GM12878 (cell line): ENCODE measurements at regions not wholly inside any gene's neighbourhood (a gene's known extent, or its start where the extent isn't known, plus 50 kb on each side); places are given as distances from the start of the nearest gene placed in this dataset.
"Not testable (repeated sequence)": the region's sequence is repeated elsewhere in the genome, so short reads cannot be mapped to it uniquely, and the experiment has no call there.

ENCODE experiments used
- ATAC-seq: fragments of 200-7000 bp; cut with Tn5 transposase; 3 replicates; pipeline ENCODE4 v1.9.1; 2020; ENCODE audit warnings: mild to moderate bottlenecking, moderate library complexity
- BruUV-seq: library from RNA; stranded (reverse); fragments of 400-500 nt; replicated peaks from 2 replicates; lab custom pipeline; 2021; lab: Mats Ljungman, UMichigan
- CTCF ChIA-PET: fragments of 300-600 bp; sonication (Branson Sonifier 250); formaldehyde crosslinking; extraction: SDS; loops from one replicate; lab custom pipeline; 2021; ENCODE audit warnings: inconsistent platforms; lab: Yijun Ruan, JAX
- POLR2A ChIA-PET: fragments of 350-600 bp; formaldehyde crosslinking; extraction: SDS; loops from one replicate; lab custom pipeline; 2021; ENCODE audit warnings: inconsistent platforms; lab: Charles Lee
- RAD21 ChIA-PET: fragments of 300-600 bp; sonication (Branson Sonifier 250); formaldehyde crosslinking; loops from one replicate; lab custom pipeline; 2023; ENCODE audit warnings: antibody characterized with exemption; ENCODE audit not compliant: unreplicated experiment; lab: Charles Lee
- SMC1A ChIA-PET: fragments of 300-600 bp; sonication (Branson Sonifier 250); formaldehyde crosslinking; loops from one replicate; lab custom pipeline; 2023; ENCODE audit not compliant: unreplicated experiment, uncharacterized antibody; lab: Charles Lee
- DNase-seq: peaks from one replicate; pipeline ENCODE4 v3.0.0-alpha.2; 2011; ENCODE audit warnings: low read depth, low spot score
- FAIRE-seq: peaks from 3 replicates; lab custom pipeline; 2011; peaks lifted over from hg19 to GRCh38; lab: Jason Lieb, UNC
- H2AFZ ChIP-seq: 2 replicates; pipeline ENCODE4 v1.6.0; 2011; ENCODE audit warnings: low read depth, low read length, control low read depth; ENCODE audit not compliant: control insufficient read depth
- H3K27ac ChIP-seq: 2 replicates; pipeline ENCODE4 v1.5.1; 2011; ENCODE audit warnings: control low read depth; ENCODE audit not compliant: control insufficient read depth, insufficient read depth
- H3K27me3 ChIP-seq, 2 experiments: replicated peaks in 1 of 2; 2 replicates each; pipeline versions ENCODE4 v1.6.0 to v1.6.1; 2011; ENCODE audit warnings: low read length in 1 of 2; ENCODE audit not compliant: control insufficient read depth in 2 of 2, insufficient read depth in 2 of 2
- H3K36me3 ChIP-seq, 2 experiments: 2 replicates each; pipeline ENCODE4 v1.5.1; 2011; ENCODE audit warnings: low read length in 1 of 2; ENCODE audit not compliant: control insufficient read depth in 2 of 2, insufficient read depth in 2 of 2
- H3K4me1 ChIP-seq: 2 replicates; pipeline ENCODE4 v1.6.1; 2011; ENCODE audit warnings: mild to moderate bottlenecking, low read length, moderate library complexity, mixed read lengths; ENCODE audit not compliant: control insufficient read depth, insufficient read depth
- H3K4me2 ChIP-seq: 2 replicates; pipeline ENCODE4 v1.6.0; 2011; ENCODE audit warnings: control low read depth; ENCODE audit not compliant: control insufficient read depth, insufficient read depth
- H3K4me3 ChIP-seq: fragments of 200-600 bp; sonication (generic); 2 replicates; pipeline ENCODE4 v1.5.1; 2016
- H3K79me2 ChIP-seq: 2 replicates; pipeline ENCODE4 v1.6.0; 2011; ENCODE audit warnings: low read length; ENCODE audit not compliant: control insufficient read depth, insufficient read depth
- H3K9ac ChIP-seq: 2 replicates; pipeline ENCODE4 v1.8.0; 2011; ENCODE audit warnings: low read length, control low read depth, mixed read lengths; ENCODE audit not compliant: control insufficient read depth, insufficient read depth
- H3K9me3 ChIP-seq: replicated peaks from 3 replicates; pipeline ENCODE4 v1.5.1; 2011; ENCODE audit warnings: mild to moderate bottlenecking, low read length; ENCODE audit not compliant: control insufficient read depth, insufficient read depth
- H4K20me1 ChIP-seq: 2 replicates; pipeline ENCODE4 v1.6.0; 2011; ENCODE audit not compliant: control insufficient read depth, insufficient read depth
- WGBS: methylation state at CpG from one replicate; pipeline ENCODE4 v1.1.6; 2016; ENCODE audit warnings: low lambda C conversion rate; ENCODE audit not compliant: insufficient replicate concordance, insufficient coverage; ENCODE audit errors: missing lambda C conversion rate; 5-methylcytosine and 5-hydroxymethylcytosine counted together
- in situ Hi-C: fragments of 300-500 bp; cut with MboI; formaldehyde crosslinking; loops from 9 replicates; pipeline ENCODE4 v1.14.3; 2018; ENCODE audit warnings: mixed read lengths
- intact Hi-C: fragments of 100-400 bp; cut with micrococcal nuclease; formaldehyde crosslinking; loops from one replicate; pipeline ENCODE4 v1.14.2; 2022; ENCODE audit not compliant: unreplicated experiment

DNA sequence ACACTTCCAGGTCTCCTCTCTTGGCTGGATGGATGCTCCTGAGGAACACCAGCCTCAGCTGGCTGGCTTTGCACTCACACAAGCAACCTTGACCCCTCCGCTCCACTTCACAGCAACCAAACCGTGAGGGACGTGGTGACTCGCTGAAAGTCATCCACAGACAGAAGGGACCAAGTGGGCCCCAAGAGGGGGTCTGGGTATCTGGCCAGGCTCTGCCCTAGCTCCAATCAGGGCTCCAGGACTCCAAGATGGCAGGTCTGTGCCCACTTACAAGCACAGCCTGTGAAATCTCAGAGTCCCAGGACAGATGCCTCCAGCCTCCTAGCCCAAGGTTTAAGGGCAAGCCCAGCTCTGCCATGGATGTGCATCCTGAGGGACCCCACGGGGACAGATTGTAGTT lies 74.2 kb downstream of the KCNJ18 start:
- ATAC-seq, H3K4me2 ChIP-seq, H3K9ac ChIP-seq, POLR2A ChIA-PET, CTCF ChIA-PET, RAD21 ChIA-PET, H3K4me3 ChIP-seq, H3K36me3 ChIP-seq, H3K79me2 ChIP-seq, H3K4me1 ChIP-seq, DNase-seq, H3K27ac ChIP-seq, H2AFZ ChIP-seq, H3K27me3 ChIP-seq, FAIRE-seq, intact Hi-C loops, SMC1A ChIA-PET, H4K20me1 ChIP-seq, BruUV-seq, H3K9me3 ChIP-seq: not testable (repeated sequence)
- 11% methylated on average over 5 of the region's 5 CpGs for WGBS
- in situ Hi-C loops = loop anchor here (25.0 kb wide), 1 partner anchor 104 kb away; no protein-coding TSS in a partner anchor

DNA sequence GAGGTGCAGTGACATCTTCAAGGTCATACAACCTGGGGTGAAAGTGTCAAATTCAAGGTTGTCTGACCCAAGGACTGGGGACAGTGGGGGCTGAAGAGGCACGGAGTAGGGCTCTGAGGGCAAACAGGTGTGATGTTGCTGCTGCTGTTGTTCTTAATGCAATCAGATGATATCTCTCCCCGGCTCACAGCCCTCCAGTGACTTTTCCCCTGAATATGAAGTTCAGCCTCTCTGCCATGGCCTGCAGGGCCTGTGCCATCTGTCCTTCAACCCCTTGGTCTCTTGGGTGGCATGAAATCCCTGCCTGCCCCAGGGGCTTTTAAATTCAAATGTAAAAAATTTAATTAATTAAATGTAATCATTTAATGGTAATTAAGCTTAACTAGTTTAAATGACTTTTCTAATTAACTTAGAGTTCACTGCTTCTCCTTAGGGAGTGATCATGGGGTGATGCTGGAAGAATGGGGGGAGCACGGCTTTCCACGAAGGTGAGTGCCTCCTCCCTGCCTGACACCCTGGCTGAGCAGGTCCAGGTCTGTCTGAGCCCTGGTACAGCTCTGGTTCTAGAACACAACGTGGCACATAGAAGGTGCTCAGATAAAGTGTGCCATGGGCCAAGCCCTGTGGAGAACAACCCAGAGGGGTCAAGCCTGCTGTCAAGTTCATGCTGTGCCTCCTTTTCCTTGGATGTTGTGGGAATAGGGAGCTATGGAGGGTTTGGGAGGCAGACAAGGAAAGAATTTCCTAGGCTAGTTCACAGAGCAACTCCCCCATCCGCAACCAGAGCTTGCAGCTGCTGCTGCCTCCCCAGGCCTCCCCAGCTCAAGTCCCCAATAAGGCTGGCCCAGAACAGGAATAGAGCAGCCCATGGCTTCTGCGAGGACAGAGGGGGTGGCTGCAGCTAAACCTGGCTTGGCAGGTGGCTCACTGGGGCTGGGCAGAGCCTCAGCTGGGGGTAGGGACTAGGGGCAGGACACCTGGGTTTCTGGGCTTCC lies 75.1 kb downstream of the KCNJ18 start:
- H3K9ac ChIP-seq, H4K20me1 ChIP-seq, CTCF ChIA-PET, H3K4me2 ChIP-seq, H2AFZ ChIP-seq, H3K9me3 ChIP-seq, SMC1A ChIA-PET, DNase-seq, H3K27me3 ChIP-seq, H3K4me3 ChIP-seq, ATAC-seq, H3K27ac ChIP-seq, H3K36me3 ChIP-seq, intact Hi-C loops, POLR2A ChIA-PET, RAD21 ChIA-PET, BruUV-seq, H3K4me1 ChIP-seq, H3K79me2 ChIP-seq, FAIRE-seq: not testable (repeated sequence)
- in situ Hi-C loops = loop anchor here (25.0 kb wide), 1 partner anchor 105 kb away; no protein-coding TSS in a partner anchor
- 21% methylated on average over 7 of the region's 7 CpGs for WGBS

DNA sequence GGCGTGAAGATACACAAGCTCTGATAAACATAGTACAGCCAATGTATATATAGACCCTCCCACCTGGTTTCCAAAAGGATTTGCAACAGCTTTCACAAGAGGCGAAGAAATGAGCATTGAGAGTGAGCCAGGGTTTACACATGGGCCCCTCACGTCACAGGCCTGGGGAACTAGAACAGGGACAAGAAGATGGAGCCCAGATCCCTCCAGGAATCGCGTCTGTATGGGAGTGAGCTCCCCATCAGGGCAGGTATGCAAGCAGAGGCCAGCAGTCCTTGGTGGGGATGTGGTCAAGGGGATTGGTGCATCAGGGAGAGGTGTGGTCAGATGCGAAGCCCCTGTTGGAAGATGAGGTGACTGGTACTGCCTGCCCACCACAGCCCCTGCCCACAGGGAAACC lies 75.9 kb downstream of the KCNJ18 start:
- in situ Hi-C loops = loop anchor here (25.0 kb wide), 1 partner anchor 106 kb away; no protein-coding TSS in a partner anchor
- H3K4me1 ChIP-seq, FAIRE-seq, H3K36me3 ChIP-seq, intact Hi-C loops, H3K4me3 ChIP-seq, H2AFZ ChIP-seq, POLR2A ChIA-PET, RAD21 ChIA-PET, H3K79me2 ChIP-seq, DNase-seq, BruUV-seq, H3K4me2 ChIP-seq, H4K20me1 ChIP-seq, CTCF ChIA-PET, ATAC-seq, H3K27ac ChIP-seq, H3K9ac ChIP-seq, H3K27me3 ChIP-seq, SMC1A ChIA-PET, H3K9me3 ChIP-seq: not testable (repeated sequence)
- WGBS = 24% methylated on average over 6 of the region's 6 CpGs
